ENCODE measurements at regions not wholly inside any gene's neighbourhood (a gene's known extent, or its start where the extent isn't known, plus 50 kb on each side); places are given as distances from the start of the nearest gene placed in this dataset.
"Not testable (repeated sequence)": the region's sequence is repeated elsewhere in the genome, so short reads cannot be mapped to it uniquely, and the experiment has no call there.

DNA sequence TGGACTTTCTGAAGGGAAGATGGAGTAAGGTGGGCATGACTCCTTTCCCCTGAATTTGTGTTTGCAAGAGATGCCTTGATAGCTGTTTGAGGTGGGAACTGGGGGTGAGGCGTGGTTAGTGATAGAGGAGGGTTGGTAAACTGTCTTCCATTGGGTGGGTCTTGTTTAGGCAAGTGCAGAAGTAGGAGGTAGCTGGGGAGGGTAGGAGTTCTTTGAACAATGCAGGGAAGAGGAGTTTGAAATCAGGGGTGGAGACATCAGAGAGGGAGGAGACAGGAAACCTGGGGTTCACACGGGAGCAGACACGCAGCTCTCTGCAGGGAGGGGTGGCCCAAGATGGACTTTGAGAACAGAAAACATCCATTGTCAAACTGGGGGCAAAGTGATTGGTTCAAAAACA, 267.1 kb downstream of the TSN start:
- no peak for DNase-seq

DNA sequence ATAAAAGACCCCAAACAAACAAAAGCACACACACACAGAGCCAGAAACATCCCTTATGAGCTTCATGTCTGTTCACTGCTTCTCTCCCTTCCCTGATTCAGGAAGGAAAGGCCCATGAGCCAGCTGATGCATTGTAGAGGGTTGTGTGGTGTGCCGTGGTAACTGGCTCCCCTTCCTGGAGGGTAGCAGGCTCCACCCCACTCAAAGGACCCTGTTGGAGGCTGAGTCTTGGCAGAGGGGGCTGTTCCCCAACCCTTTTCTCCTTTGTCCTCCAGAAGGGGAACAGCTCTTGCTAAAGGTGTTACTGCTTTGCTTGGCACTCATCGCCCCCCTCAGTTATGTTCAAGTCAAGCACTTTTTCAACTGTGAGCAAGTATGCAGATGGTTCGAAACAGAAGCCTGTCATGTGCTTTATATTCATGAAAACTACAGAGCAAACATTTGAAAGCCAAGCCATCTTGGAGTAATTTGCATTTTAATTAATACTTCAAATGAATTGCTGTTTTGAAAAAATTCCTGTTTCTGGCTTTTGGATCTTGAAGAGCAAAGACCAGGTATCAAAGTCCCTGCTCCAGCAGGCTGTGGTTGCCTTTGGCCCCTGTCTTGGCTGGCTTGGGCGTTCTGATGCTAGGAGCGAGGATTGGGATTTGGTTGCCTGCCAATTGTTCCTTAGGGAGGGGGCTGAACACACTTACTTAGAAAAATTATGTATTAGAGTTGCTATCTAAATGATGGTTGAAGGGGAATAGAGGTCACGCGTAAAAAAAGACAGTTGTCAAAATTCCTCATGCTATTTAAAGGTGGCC, 267.8 kb downstream of the TSN start:
- no peak for DNase-seq

DNA sequence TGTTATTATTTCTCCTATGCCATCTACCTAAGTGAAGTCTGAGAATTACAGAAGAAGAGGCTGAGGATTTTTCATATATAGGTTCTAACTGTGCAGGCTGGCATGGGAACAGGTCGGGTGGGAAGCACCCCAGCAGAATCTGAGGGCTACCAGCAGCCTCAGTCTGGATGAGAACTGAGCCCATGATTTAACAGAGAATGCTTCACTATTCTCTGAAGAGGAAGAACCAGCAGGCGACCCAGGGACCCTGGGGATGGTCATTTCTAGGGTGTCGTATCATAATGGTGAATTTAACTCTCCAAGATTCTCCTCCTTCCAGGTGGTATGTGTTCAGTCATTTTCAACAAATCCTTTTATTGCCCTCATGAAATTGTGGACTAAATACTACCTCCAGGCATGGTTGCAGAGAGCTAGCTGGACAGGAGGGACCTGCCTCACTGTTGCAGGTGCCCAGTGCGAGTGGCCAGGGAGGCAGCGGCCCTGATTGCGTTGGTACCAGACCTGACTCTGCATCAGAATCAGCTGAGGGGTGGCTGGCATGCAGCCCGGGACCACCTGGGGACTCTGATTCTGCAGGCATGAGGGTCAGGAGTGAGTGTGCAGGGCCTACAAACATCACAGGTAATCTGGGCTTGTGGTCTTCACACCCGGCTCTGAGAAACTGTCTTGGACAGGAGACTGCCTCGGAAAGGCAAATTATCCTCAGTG, 272.2 kb downstream of the TSN start:
- no peak for DNase-seq

DNA sequence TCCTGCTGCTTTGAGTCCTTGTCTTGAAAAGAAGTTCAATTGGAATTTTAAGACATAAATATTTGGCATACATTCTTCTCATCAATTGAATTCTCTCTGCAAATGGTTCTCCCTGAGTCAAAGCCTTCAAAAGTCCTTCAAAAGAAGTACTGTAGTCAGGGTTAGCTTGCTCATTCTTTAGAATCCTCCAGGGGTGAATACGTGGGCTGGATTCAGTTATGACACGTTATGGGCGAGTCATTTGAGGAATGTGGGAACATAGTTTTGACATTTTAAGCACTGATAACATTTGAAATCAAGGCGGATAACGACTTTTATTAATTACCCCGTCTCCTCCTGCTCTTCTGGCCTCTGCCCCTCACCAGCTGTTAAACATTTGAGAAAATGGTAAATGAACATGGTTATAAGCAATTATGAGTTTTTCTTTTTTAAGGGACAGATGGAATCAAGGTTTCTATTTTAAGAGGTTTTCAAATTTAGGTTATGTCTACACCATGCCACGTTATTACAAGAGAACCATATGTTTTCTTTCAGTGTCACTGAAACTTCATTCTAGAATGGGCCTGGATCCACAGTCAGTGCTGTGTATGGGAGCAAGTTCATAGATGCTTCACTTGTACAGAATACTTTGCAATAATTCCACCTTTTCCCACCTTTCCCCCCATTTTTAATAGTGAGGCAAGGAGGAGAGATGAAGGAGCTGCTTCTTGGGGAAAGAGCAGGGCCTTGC, 273.1 kb downstream of the TSN start:
- DNase-seq: no peak

GRCh38 chr2:122029456-122029855, 274.0 kb downstream of the TSN start:
- no peak for DNase-seq

DNA sequence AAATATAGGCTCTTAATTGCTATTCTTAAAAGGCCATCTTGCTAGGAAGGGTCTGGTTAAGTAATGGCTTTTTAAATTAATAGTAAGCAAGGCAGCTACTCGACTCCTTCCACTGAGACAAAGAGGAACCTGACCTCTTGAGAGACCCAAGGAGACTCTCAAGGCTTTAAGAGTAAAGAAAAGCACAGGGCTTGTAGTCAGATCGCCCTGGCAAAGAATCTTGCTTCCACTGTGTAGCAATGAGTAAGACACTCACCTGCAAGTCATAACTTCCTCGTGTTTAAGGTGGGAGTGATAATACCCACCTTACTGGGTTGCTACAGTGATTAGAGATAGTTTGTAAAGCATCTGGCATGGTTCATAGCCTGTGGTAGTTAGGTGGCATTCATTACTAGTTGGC, 274.5 kb downstream of the TSN start:
- no peak for DNase-seq

DNA sequence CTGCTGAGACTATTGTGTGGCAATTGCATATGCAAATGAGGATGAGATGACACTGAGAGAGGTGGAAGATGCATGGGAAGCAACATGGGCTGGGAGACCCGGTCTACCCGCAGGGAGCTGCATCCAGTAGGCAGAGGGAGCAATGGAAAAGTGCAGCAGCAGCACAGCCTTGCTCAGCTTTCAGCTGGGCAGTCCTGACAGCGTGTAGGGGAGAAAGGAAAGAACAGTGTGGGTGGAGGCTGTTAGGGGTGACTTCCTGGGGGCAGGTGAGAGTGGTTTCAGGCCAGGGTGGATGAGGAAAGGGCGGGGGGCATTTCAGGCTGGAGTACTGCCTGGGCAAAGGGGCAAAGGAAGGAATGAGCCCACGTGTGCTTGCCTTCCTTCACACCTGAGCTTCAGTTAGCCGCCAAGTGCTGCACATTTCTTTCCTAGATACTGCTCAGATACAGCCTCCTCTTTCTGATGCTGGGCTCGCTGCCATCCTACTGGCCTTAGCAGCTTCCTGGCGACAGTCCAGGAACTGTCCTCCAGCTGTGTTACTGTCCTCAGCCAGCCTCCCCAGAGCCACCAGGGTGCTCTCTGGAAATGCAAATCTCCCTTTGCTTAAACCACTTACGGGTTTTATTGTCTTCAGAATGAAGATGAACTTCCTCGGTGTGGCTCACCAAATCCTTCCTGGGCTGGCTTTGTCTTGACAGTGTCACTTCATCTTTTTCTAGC, 276.3 kb downstream of the TSN start:
- no peak for DNase-seq

- no peak for DNase-seq
Measured at GRCh38 chr2:122032264-122032645, 276.8 kb downstream of the TSN start.

DNA sequence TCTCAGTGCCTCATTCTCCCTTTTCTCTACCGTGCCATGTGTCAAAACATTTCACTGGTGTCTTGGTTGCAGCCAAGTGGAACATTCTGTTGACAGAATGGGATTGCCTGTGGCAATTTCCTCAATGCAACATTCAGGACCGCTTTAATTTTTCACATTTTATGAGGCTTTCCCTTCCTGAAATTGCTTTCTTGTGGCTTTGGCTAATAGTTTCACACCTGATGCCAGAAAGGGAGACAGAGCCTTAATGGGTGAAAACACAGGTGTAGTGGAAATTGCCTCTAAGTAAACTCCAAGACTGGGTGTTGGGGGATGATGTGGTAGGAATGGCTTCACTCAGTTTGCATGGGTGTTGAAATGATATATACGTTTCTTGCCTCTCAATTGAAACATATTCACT, 278.3 kb downstream of the TSN start:
- DNase-seq: no peak

DNA sequence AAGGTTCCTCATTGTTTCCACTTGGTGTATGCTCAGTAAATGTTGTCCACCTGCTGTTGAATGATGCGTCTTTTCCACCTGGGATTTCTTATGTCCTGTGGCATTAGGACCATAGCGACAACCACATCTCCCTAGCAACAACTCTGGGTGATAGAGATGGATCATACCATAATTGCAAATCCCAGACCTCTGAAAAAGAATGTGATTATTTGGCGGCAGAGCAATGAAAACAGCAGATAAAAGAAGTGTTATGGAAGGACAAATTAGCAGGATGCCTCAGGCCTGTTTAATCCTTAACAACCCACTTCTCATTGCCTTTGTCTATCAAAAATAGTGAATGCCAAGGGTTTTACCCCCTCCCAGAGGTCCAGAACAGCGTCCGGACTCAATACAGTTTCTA, 278.9 kb downstream of the TSN start:
- DNase-seq: no peak

GRCh38 chr2:122034777-122035176, 279.3 kb downstream of the TSN start:
- no peak for DNase-seq

DNA sequence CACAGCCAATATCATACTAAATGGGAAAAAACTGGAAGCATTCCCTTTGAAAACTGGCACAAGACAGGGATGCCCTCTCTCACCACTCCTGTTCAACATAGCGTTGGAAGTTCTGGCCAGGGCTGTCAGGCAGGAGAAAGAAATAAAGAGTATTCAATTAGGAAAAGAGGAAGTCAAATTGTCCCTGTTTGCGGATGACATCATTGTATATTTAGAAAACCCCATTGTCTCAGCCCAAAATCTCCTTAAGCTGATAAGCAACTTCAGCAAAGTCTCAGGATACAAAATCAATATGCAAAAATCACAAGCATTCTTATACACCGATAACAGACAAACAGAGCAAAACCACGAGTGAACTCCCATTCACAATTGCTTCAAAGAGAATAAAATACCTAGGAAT, 283.4 kb downstream of the TSN start:
- DNase-seq: not testable (repeated sequence)

GRCh38 chr2:122041455-122041854, 286.0 kb downstream of the TSN start:
- DNase-seq: no peak

DNA sequence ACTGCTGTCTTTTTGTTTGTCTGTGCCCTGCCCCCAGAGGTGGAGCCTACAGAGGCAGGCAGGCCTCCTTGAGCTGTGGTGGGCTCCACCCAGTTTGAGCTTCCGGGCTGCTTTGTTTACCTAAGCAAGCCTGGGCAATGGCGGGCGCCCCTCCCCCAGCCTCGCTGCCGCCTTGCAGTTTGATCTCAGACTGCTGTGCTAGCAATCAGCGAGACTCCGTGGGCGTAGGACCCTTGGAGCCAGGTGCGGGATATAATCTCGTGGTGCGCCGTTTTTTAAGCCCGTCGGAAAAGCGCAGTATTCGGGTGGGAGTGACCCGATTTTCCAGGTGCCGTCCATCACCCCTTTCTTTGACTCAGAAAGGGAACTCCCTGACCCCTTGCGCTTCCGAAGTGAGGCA, 296.2 kb downstream of the TSN start:
- DNase-seq: not testable (repeated sequence)

DNA sequence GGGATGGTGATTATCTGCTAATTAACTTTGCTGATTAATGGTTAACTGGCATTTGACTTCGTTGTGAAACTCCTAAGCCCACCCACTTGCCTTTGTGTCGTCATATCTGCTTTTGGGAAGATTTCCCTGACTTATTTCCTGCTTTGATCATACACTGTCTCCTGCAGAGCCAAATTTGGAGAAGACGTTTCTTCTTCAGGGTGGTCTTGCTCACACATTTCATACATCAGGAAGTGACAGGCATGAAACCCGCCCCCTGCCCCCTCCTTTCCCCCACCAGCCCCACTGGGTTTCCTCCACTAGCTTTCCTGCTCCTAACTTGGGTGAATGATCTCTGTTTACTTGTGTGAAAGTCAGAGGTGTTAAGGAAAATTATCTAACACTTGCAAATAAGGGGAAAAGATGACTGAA, 300.1 kb downstream of the TSN start:
- DNase-seq: no peak

DNA sequence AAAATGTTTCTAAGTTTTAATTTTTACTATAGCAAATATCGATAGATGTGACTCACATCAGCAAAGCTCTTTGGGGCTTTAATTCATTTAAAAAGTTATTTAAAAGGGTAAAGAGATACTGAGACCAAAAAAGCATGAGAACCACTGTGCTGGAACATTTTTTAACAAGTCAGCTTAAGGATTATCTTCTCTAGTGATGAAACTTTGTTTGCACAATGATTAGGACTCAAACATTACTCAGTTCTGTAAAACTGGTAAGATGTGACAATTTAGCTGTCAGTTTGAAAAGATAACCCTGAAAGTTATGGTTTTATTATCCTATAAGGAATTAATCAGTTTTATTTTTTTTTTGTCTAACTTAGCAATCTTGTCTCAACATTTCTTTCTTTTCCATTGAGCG, 301.4 kb downstream of the TSN start:
- no peak for DNase-seq

DNA sequence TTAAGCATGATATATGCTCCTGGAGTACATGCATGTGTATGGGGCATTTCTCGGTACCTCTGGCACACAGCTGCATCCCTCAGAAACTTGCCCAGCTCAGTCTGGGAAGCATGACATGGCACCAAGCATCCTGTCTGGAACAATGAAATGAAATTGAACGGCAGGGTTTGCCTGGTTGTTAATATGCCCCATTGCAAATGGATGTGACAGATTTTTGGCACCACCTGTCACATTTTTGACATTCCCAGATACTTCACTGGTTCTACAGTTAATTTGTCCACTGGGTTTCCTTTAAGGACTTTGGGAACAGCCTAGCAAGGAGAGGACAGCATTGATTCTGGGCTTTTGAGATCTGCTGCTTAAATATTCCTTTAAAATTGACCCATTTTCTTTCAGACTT, 305.8 kb downstream of the TSN start:
- no peak for DNase-seq

DNA sequence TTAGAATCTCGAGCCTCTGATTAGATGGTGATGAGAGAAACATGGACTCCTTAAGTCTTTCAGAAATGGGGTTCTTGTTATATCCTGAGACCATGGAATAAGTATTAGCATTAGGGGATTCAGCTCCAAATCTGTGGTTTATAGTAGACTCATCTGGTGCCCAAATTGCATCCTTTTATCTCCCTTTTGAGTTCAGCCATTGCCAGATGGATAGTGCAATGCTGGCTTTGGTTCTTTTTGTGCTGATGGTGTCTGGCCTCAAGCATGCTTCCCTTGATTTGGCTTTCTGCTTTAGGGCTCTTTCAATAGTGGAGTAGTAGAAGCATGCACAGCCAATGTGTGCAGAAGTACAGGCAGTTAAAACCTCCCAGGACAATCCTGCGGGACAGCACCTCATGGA, 306.4 kb downstream of the TSN start:
- no peak for DNase-seq

- DNase-seq: no peak
Measured at GRCh38 chr2:122062506-122062905, 307.1 kb downstream of the TSN start.

DNA sequence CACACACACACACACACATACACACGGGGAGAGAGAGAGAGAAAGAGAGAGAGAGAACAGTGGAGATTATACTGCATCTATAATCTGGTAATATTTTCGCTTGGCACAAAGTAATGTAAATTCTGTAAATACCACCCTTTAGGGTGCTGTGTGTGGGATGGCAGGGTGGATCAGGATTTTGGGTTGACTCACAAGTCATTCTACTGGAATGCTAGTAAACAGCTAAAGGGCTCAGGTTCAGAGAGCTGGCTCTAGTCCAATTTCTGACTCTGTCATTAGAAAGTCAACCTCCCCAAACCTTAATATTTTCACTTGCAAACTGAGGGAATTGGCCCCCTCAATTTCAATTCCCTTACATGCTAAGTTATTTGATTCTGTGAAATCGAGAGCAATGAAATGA, 308.3 kb downstream of the TSN start:
- DNase-seq: no peak

DNA sequence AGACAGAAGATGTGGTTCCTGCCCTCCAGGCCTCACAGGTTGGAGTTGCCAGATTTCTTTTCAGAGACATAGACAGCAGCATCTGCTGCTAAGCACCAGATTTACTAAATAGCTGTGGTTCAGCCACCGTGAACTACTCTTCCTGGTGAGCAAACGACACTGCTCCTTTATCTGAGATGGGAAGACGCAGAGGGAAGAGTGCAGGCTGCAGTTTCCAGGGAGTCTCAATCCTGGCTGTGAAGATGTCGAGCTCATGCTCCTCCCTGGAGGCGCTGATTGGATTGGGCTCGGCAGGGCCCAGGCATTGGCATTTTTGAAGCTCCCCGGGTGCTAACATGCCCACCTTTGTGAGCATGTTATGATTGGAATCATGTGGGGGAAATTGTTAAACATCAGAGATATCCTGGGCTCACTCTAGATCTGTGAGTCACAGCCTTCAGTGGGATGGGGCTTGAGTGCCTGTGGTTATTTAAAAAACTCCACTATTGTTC, 314.8 kb downstream of the TSN start:
- DNase-seq: no peak

DNA sequence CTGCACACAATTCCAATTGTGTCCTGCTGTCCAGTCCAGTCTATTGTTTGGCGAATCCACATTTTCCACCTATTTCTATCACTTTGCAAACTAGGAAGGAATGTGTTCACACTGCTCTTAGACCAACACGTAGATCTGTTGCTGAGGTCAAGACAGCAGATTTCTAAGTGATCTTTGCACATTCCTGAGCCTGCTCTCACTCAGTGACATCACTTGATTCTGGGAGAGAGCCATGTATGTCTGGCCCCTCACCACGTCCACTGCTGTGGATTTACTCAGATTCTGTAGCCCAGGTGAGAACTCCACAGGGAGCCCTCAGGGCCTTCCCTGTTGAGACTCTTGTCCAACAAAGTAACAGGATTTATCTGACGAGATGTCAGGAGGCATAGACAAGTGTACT, 317.2 kb downstream of the TSN start:
- no peak for DNase-seq

GRCh38 chr2:122074201-122074600, 318.8 kb downstream of the TSN start:
- no peak for DNase-seq

Data from CD4-positive, alpha-beta T cell treated with Interleukin-10 for 1 hour (primary cell).